Esophagus muscularis mucosa (tissue), 4 donors: ENCODE measurements at regions not wholly inside any gene's neighbourhood (a gene's known extent, or its start where the extent isn't known, plus 50 kb on each side); places are given as distances from the start of the nearest gene placed in this dataset.

Experiments
- CTCF ChIP-seq, 3 experiments: fragments of 200-600 bp in 2 of 3; fragments of 450-650 bp in 1 of 3; sonication (generic) in 2 of 3; IDR thresholded peaks; one replicate each; pipeline ENCODE4 v1.5.1; 2017 to 2019; ENCODE audit warnings: antibody characterized with exemption in 3 of 3, mild to moderate bottlenecking in 2 of 3, moderate library complexity in 1 of 3
- EP300 ChIP-seq: sonication (generic); formaldehyde crosslinking; IDR thresholded peaks from one replicate; pipeline ENCODE4 v1.6.1; 2017; ENCODE audit warnings: antibody characterized with exemption
- POLR2A ChIP-seq: fragments of 450-650 bp; IDR thresholded peaks from one replicate; pipeline ENCODE4 v1.6.1; 2017; ENCODE audit warnings: antibody characterized with exemption, moderate library complexity, mild to moderate bottlenecking, low read depth
- POLR2AphosphoS5 ChIP-seq, 2 donors: sonication (generic); formaldehyde crosslinking; IDR thresholded peaks; one replicate each; pipeline ENCODE4 v1.6.1; 2017; ENCODE audit warnings: antibody characterized with exemption in 2 of 2

GRCh38 chr6:115759051-115759450 is 301.6 kb downstream of the FRK start:
- TF ChIP-seq CTCF (IDR thresholded peaks at IDR 0.05) = no peak
- TF ChIP-seq POLR2A = no peak
- no peak for TF ChIP-seq POLR2AphosphoS5 (IDR thresholded peaks at IDR 0.05)
- TF ChIP-seq EP300 = no peak
